ENCODE measurements at regions not wholly inside any gene's neighbourhood (a gene's known extent, or its start where the extent isn't known, plus 50 kb on each side); places are given as distances from the start of the nearest gene placed in this dataset.
"Not testable (repeated sequence)": the region's sequence is repeated elsewhere in the genome, so short reads cannot be mapped to it uniquely, and the experiment has no call there.

GRCh38 chr3:118635711-118636110, 398.9 kb downstream of the IGSF11 start:
- Mint-ChIP-seq H3K27me3 (no peaks in the 10 kb centered on the region), H3K27ac (no peak overlapping the region), H3K36me3 (ENCODE audit: low read depth) (no peaks in the 10 kb centered on the region), H3K4me3 (no peak overlapping the region), H3K4me1 (ENCODE audit: low read depth) (no peaks in the 10 kb centered on the region), H3K9me3 (no peaks in the 10 kb centered on the region)
- DNase-seq: no peak

GRCh38 chr3:118636841-118637240, 397.8 kb downstream of the IGSF11 start:
- no peaks in the 10 kb centered on the region for H3K9me3 Mint-ChIP-seq
- no peak overlapping the region for H3K27ac Mint-ChIP-seq

DNA sequence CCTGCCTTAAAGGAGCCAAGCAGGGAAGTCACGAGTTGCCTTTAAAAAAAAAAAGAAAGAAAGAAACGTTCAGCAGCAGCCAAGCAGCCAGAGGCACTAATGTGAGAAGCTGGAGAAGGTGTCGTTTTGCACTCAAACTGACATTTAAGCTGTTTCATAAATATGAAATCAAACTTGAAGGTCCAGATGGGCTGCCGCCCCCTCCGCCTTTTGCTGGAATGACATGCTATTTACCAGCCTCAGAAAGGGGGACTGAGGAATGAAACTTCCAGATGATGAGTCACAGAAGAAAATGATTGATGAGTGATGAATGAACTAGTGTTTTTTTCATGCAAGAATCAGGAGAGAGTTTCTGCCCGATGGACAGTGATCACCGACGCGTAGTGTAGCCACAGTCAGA, 396.8 kb downstream of the IGSF11 start:
- no peak overlapping the region for H3K27ac Mint-ChIP-seq
- H3K36me3 Mint-ChIP-seq (ENCODE audit: low read depth): no peaks in the 10 kb centered on the region
- no peaks in the 10 kb centered on the region for H3K27me3 Mint-ChIP-seq
- no peaks in the 10 kb centered on the region for H3K9me3 Mint-ChIP-seq
- DNase-seq: no peak
- H3K4me3 Mint-ChIP-seq: no peak overlapping the region
- H3K4me1 Mint-ChIP-seq (ENCODE audit: low read depth): no peaks in the 10 kb centered on the region

More at GRCh38 chr3:118636841-118637240, 397.8 kb downstream of the IGSF11 start:
- DNase-seq: no peak
- H3K27me3 Mint-ChIP-seq: no peaks in the 10 kb centered on the region
- no peaks in the 10 kb centered on the region for H3K4me1 Mint-ChIP-seq (ENCODE audit: low read depth)
- no peaks in the 10 kb centered on the region for H3K36me3 Mint-ChIP-seq (ENCODE audit: low read depth)
- H3K4me3 Mint-ChIP-seq: no peak overlapping the region

GRCh38 chr3:118641608-118642007, 393.0 kb downstream of the IGSF11 start:
- no peaks in the 10 kb centered on the region for H3K4me1 Mint-ChIP-seq (ENCODE audit: low read depth)
- H3K4me3 Mint-ChIP-seq: no peak overlapping the region
- H3K27ac Mint-ChIP-seq: no peak overlapping the region
- no peak for DNase-seq
- H3K9me3 Mint-ChIP-seq: no peaks in the 10 kb centered on the region
- H3K27me3 Mint-ChIP-seq: no peaks in the 10 kb centered on the region
- no peaks in the 10 kb centered on the region for H3K36me3 Mint-ChIP-seq (ENCODE audit: low read depth)

DNA sequence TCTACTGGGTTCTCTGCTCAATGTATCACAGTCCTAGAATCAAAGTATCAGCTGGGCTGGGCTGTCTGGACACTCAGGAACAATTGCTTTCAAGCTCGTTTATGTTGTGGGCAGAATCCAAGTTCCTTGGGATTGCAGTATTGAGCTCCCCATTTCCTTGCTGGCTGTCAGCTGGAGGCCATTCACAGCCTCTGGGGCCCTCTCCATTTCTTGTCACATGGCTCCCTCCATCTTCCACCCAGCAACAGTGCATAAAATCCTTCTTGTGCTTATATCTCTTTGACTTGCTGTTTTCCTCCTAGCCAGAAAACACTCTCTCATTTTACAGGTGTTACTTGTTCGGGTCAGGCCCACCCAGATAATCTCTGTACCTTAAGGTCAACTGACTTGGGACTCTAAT, 363.5 kb downstream of the IGSF11 start:
- Mint-ChIP-seq H3K27me3 (no peaks in the 10 kb centered on the region), H3K4me3 (no peak overlapping the region), H3K27ac (no peak overlapping the region), H3K36me3 (ENCODE audit: low read depth) (no peaks in the 10 kb centered on the region), H3K4me1 (ENCODE audit: low read depth) (no peaks in the 10 kb centered on the region), H3K9me3 (no peaks in the 10 kb centered on the region)
- DNase-seq: no peak

DNA sequence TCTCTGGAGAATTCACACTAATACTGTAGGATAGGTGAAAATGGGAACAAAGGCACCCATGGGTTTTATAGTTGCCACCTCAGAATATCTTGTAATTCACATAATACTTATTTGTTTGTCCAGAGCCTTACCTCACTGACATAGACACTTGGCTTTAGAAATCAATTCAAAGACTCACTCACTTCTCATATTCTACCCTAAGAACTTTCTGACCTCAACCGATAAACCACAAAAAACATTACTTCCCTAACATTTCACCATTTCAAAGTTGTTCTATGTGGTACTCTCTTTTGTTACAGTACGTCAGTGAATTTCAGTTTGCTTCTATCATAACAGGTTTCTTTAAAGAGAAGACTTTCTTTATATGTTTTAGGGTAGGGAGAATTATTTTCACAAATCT, 359.3 kb downstream of the IGSF11 start:
- H3K27me3 Mint-ChIP-seq: no peaks in the 10 kb centered on the region
- H3K27ac Mint-ChIP-seq: no peak overlapping the region
- no peaks in the 10 kb centered on the region for H3K36me3 Mint-ChIP-seq (ENCODE audit: low read depth)
- DNase-seq: no peak
- H3K4me1 Mint-ChIP-seq (ENCODE audit: low read depth): no peaks in the 10 kb centered on the region
- no peak overlapping the region for H3K4me3 Mint-ChIP-seq
- H3K9me3 Mint-ChIP-seq: no peaks in the 10 kb centered on the region

- H3K4me1 Mint-ChIP-seq (ENCODE audit: low read depth); H3K4me3 Mint-ChIP-seq; H3K27ac Mint-ChIP-seq; H3K36me3 Mint-ChIP-seq (ENCODE audit: low read depth); DNase-seq; H3K27me3 Mint-ChIP-seq; H3K9me3 Mint-ChIP-seq: not testable (repeated sequence)
These were observed 356.0 kb downstream of the IGSF11 start for GRCh38 chr3:118678663-118679062.

GRCh38 chr3:118682921-118683320, 351.7 kb downstream of the IGSF11 start:
- no peaks in the 10 kb centered on the region for H3K36me3 Mint-ChIP-seq (ENCODE audit: low read depth)
- no peak overlapping the region for H3K4me3 Mint-ChIP-seq
- H3K9me3 Mint-ChIP-seq: peaks cover 2% of the 10 kb centered on the region
- no peak for DNase-seq
- no peak overlapping the region for H3K27ac Mint-ChIP-seq
- no peaks in the 10 kb centered on the region for H3K4me1 Mint-ChIP-seq (ENCODE audit: low read depth)
- H3K27me3 Mint-ChIP-seq: no peaks in the 10 kb centered on the region

GRCh38 chr3:118683636-118684035, 351.0 kb downstream of the IGSF11 start:
- Mint-ChIP-seq H3K4me3 (no peak overlapping the region), H3K27me3 (no peaks in the 10 kb centered on the region), H3K9me3 (peaks cover 2% of the 10 kb centered on the region), H3K4me1 (ENCODE audit: low read depth) (no peaks in the 10 kb centered on the region), H3K27ac (no peak overlapping the region), H3K36me3 (ENCODE audit: low read depth) (no peaks in the 10 kb centered on the region)
- DNase-seq: no peak

DNA sequence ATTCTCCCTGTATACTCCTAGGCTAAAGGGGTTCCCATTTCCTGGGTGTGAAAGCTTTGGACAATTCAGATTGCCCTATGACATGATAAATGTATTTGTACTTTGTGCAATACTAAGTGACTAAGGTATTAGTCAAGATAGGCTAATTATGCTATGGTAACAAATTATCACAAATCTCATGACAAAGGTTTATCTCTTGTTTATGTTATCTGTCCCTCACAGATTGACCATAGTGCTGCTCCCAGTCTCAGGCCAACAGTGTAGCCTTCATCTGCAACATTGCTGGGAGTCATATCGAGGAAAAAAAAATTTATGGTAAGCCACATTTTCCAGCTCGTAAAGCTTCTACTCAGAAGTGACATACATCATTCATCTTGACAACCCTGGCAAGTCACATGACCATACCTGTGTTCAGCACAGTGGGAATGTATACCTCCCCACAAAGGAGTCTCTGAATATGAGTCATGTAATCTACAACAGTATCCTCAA, 346.2 kb downstream of the IGSF11 start:
- Mint-ChIP-seq H3K27ac (no peak overlapping the region), H3K27me3 (no peaks in the 10 kb centered on the region), H3K9me3 (no peaks in the 10 kb centered on the region), H3K36me3 (ENCODE audit: low read depth) (no peaks in the 10 kb centered on the region), H3K4me1 (ENCODE audit: low read depth) (no peaks in the 10 kb centered on the region), H3K4me3 (no peak overlapping the region)
- no peak for DNase-seq

DNA sequence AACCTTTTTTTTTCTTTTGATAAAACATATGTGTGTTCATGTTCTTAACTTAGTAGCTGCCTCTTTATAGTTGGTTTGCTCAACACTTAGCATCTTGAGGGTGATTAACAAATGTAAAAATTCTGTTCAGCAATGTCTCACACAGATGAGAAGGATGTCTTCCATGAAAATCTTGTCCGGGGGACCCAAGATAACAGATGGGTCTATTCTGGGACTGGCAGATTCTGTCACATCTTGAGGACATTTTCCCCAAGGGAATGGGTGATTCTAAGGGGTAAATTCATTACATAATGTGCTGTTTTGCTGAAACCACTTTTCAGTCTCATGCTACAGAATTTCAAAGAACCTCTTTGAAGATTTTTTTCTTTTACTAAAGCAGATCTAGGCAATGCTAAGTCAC, 342.2 kb downstream of the IGSF11 start:
- no peaks in the 10 kb centered on the region for H3K27me3 Mint-ChIP-seq
- no peaks in the 10 kb centered on the region for H3K36me3 Mint-ChIP-seq (ENCODE audit: low read depth)

DNA sequence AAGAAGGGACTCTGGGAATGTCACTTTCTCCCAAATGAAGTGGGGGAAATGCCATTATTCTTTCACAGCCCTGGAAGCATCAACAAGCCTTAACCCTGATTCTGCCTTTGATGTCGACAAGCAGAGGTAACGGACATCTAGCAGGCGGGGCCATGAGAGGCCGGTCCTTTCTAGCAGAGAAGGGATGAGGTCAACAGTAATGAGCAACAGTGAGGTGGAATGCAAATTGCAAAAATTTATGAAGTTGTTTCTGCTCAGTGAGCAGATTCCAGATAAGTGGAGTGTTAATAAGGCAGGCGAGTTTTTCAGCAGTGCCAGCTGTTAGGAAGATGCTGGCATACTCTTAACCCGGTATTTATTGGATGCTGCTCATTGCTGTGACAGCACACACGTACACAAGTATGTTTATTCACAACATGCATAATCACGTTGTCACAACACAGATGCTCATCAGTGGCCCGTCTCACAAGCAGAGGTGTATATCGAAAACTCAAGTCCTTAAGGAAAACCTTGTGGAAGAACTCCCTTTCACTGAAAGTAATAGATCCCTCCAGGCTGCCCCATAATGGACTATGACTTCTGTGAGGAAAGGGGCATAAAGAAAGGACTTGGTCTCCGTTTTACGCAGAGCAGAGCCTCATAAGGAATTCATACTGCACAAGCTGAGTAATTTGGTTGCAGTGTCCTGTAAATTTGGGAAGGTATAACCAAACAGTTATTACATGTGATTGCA, 329.0 kb downstream of the IGSF11 start:
- H3K27me3 Mint-ChIP-seq: no peaks in the 10 kb centered on the region
- no peak overlapping the region for H3K4me3 Mint-ChIP-seq
- H3K27ac Mint-ChIP-seq: no peak overlapping the region
- no peaks in the 10 kb centered on the region for H3K4me1 Mint-ChIP-seq (ENCODE audit: low read depth)
- H3K9me3 Mint-ChIP-seq: no peaks in the 10 kb centered on the region
- no peak for DNase-seq
- H3K36me3 Mint-ChIP-seq (ENCODE audit: low read depth): no peaks in the 10 kb centered on the region

More for the DNA sequence above, 342.2 kb downstream of the IGSF11 start:
- DNase-seq: no peak
- Mint-ChIP-seq H3K4me3 (no peak overlapping the region), H3K9me3 (no peaks in the 10 kb centered on the region), H3K27ac (no peak overlapping the region), H3K4me1 (ENCODE audit: low read depth) (no peaks in the 10 kb centered on the region)

GRCh38 chr3:118707991-118708390, 326.7 kb downstream of the IGSF11 start:
- Mint-ChIP-seq H3K36me3 (ENCODE audit: low read depth) (no peaks in the 10 kb centered on the region), H3K4me3 (no peak overlapping the region), H3K9me3 (no peaks in the 10 kb centered on the region), H3K27ac (no peak overlapping the region), H3K4me1 (ENCODE audit: low read depth) (no peaks in the 10 kb centered on the region), H3K27me3 (no peaks in the 10 kb centered on the region)
- no peak for DNase-seq

GRCh38 chr3:118710532-118710931, 324.1 kb downstream of the IGSF11 start:
- no peak for DNase-seq
- Mint-ChIP-seq H3K27me3 (no peaks in the 10 kb centered on the region), H3K9me3 (no peaks in the 10 kb centered on the region), H3K4me3 (no peak overlapping the region), H3K4me1 (ENCODE audit: low read depth) (no peaks in the 10 kb centered on the region), H3K27ac (no peak overlapping the region), H3K36me3 (ENCODE audit: low read depth) (no peaks in the 10 kb centered on the region)

DNA sequence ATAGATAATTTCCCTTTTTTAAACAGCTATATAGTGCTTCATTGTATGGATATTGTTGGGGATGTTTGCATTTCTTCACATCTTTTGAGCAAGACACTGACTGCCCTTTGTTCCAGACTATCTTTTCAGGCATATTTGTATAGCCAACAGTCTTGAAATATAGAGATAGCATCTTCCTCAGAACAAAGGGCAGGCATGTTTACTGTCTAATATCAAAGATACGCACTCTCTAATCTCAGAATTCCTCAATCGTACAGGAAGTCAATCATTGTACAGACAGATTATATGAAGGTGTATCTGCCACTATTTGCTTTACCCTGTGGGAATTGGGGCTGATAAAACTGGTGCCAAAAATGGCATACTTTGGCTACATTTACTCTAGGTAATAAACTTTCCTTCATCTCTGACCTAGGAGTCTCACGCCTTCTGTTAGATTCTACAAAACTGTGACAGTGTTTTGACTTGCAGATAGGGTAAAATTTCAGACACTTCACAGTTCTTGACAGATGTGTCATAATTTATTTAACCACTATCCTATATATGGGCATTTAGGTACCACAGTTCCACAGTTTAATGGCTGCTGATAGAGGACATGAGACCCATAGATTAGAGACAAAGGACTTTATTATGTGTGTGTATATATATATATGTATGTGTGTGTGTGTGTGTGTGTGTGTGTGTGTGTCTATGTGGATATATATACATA, 321.0 kb downstream of the IGSF11 start:
- Mint-ChIP-seq H3K4me1 (ENCODE audit: low read depth) (no peaks in the 10 kb centered on the region), H3K9me3 (no peaks in the 10 kb centered on the region), H3K27ac (no peak overlapping the region), H3K27me3 (no peaks in the 10 kb centered on the region), H3K36me3 (ENCODE audit: low read depth) (no peaks in the 10 kb centered on the region), H3K4me3 (no peak overlapping the region)
- DNase-seq: no peak
